GM12878 (cell line): ENCODE measurements at regions not wholly inside any gene's neighbourhood (a gene's known extent, or its start where the extent isn't known, plus 50 kb on each side); places are given as distances from the start of the nearest gene placed in this dataset.

ENCODE experiments used
- ATAC-seq: fragments of 200-7000 bp; cut with Tn5 transposase; 3 replicates; pipeline ENCODE4 v1.9.1; 2020; ENCODE audit warnings: mild to moderate bottlenecking, moderate library complexity
- BruUV-seq: library from RNA; stranded (reverse); fragments of 400-500 nt; replicated peaks from 2 replicates; lab custom pipeline; 2021; lab: Mats Ljungman, UMichigan
- CTCF ChIA-PET: fragments of 300-600 bp; sonication (Branson Sonifier 250); formaldehyde crosslinking; extraction: SDS; loops from one replicate; lab custom pipeline; 2021; ENCODE audit warnings: inconsistent platforms; lab: Yijun Ruan, JAX
- POLR2A ChIA-PET: fragments of 350-600 bp; formaldehyde crosslinking; extraction: SDS; loops from one replicate; lab custom pipeline; 2021; ENCODE audit warnings: inconsistent platforms; lab: Charles Lee
- RAD21 ChIA-PET: fragments of 300-600 bp; sonication (Branson Sonifier 250); formaldehyde crosslinking; loops from one replicate; lab custom pipeline; 2023; ENCODE audit warnings: antibody characterized with exemption; ENCODE audit not compliant: unreplicated experiment; lab: Charles Lee
- SMC1A ChIA-PET: fragments of 300-600 bp; sonication (Branson Sonifier 250); formaldehyde crosslinking; loops from one replicate; lab custom pipeline; 2023; ENCODE audit not compliant: unreplicated experiment, uncharacterized antibody; lab: Charles Lee
- DNase-seq: peaks from one replicate; pipeline ENCODE4 v3.0.0-alpha.2; 2011; ENCODE audit warnings: low read depth, low spot score
- FAIRE-seq: peaks from 3 replicates; lab custom pipeline; 2011; peaks lifted over from hg19 to GRCh38; lab: Jason Lieb, UNC
- H2AFZ ChIP-seq: 2 replicates; pipeline ENCODE4 v1.6.0; 2011; ENCODE audit warnings: low read depth, low read length, control low read depth; ENCODE audit not compliant: control insufficient read depth
- H3K27ac ChIP-seq: 2 replicates; pipeline ENCODE4 v1.5.1; 2011; ENCODE audit warnings: control low read depth; ENCODE audit not compliant: control insufficient read depth, insufficient read depth
- H3K27me3 ChIP-seq, 2 experiments: replicated peaks in 1 of 2; 2 replicates each; pipeline versions ENCODE4 v1.6.0 to v1.6.1; 2011; ENCODE audit warnings: low read length in 1 of 2; ENCODE audit not compliant: control insufficient read depth in 2 of 2, insufficient read depth in 2 of 2
- H3K36me3 ChIP-seq, 2 experiments: 2 replicates each; pipeline ENCODE4 v1.5.1; 2011; ENCODE audit warnings: low read length in 1 of 2; ENCODE audit not compliant: control insufficient read depth in 2 of 2, insufficient read depth in 2 of 2
- H3K4me1 ChIP-seq: 2 replicates; pipeline ENCODE4 v1.6.1; 2011; ENCODE audit warnings: mild to moderate bottlenecking, low read length, moderate library complexity, mixed read lengths; ENCODE audit not compliant: control insufficient read depth, insufficient read depth
- H3K4me2 ChIP-seq: 2 replicates; pipeline ENCODE4 v1.6.0; 2011; ENCODE audit warnings: control low read depth; ENCODE audit not compliant: control insufficient read depth, insufficient read depth
- H3K4me3 ChIP-seq: fragments of 200-600 bp; sonication (generic); 2 replicates; pipeline ENCODE4 v1.5.1; 2016
- H3K79me2 ChIP-seq: 2 replicates; pipeline ENCODE4 v1.6.0; 2011; ENCODE audit warnings: low read length; ENCODE audit not compliant: control insufficient read depth, insufficient read depth
- H3K9ac ChIP-seq: 2 replicates; pipeline ENCODE4 v1.8.0; 2011; ENCODE audit warnings: low read length, control low read depth, mixed read lengths; ENCODE audit not compliant: control insufficient read depth, insufficient read depth
- H3K9me3 ChIP-seq: replicated peaks from 3 replicates; pipeline ENCODE4 v1.5.1; 2011; ENCODE audit warnings: mild to moderate bottlenecking, low read length; ENCODE audit not compliant: control insufficient read depth, insufficient read depth
- H4K20me1 ChIP-seq: 2 replicates; pipeline ENCODE4 v1.6.0; 2011; ENCODE audit not compliant: control insufficient read depth, insufficient read depth
- BHLHE40 ChIP-seq, 2 experiments: fragments of 450-650 bp in 1 of 2; IDR thresholded peaks; 2 replicates each; pipeline ENCODE4 v1.6.1; 2011 to 2017; ENCODE audit warnings: low read depth in 2 of 2, borderline replicate concordance in 1 of 2, improper control_type of control experiment in 1 of 2, low read length in 1 of 2, mild to moderate bottlenecking in 1 of 2
- HDAC2 ChIP-seq: fragments of 200-600 bp; sonication (generic); IDR thresholded peaks from 2 replicates; pipeline ENCODE4 v1.6.1; 2017
- PRDM15 ChIP-seq: fragments of 450-650 bp; formaldehyde crosslinking; IDR thresholded peaks from 2 replicates; pipeline ENCODE4 v1.4.0; 2020; ENCODE audit warnings: mild to moderate bottlenecking, moderate library complexity
- SKIL ChIP-seq: fragments of 450-650 bp; IDR thresholded peaks from 2 replicates; pipeline ENCODE4 v1.6.1; 2017; ENCODE audit warnings: mild to moderate bottlenecking, low read depth, inconsistent platforms; ENCODE audit not compliant: poor library complexity, severe bottlenecking
- SPI1 ChIP-seq: IDR thresholded peaks from 2 replicates; pipeline ENCODE4 v1.6.1; 2011; ENCODE audit warnings: low read depth, mild to moderate bottlenecking, low read length, moderate library complexity, borderline replicate concordance; ENCODE audit not compliant: insufficient read depth
- STAT1 ChIP-seq: fragments of 450-650 bp; conservative IDR thresholded peaks from 2 replicates; pipeline ENCODE4 v1.6.1; 2014; ENCODE audit warnings: antibody characterized with exemption, mild to moderate bottlenecking
- TCF12 ChIP-seq: IDR thresholded peaks from 2 replicates; pipeline ENCODE4 v1.6.1; 2011; ENCODE audit warnings: low read depth, mild to moderate bottlenecking, low read length
- YY1 ChIP-seq: IDR thresholded peaks from 2 replicates; pipeline ENCODE4 v1.6.1; 2011; ENCODE audit warnings: low read depth, mild to moderate bottlenecking, low read length
- WGBS: methylation state at CpG from one replicate; pipeline ENCODE4 v1.1.6; 2016; ENCODE audit warnings: low lambda C conversion rate; ENCODE audit not compliant: insufficient replicate concordance, insufficient coverage; ENCODE audit errors: missing lambda C conversion rate; 5-methylcytosine and 5-hydroxymethylcytosine counted together
- in situ Hi-C: fragments of 300-500 bp; cut with MboI; formaldehyde crosslinking; loops from 9 replicates; pipeline ENCODE4 v1.14.3; 2018; ENCODE audit warnings: mixed read lengths
- intact Hi-C: fragments of 100-400 bp; cut with micrococcal nuclease; formaldehyde crosslinking; loops from one replicate; pipeline ENCODE4 v1.14.2; 2022; ENCODE audit not compliant: unreplicated experiment

GRCh38 chr13:105231579-105231978 is 1303.9 kb downstream of the EFNB2 start:
- TF ChIP-seq BHLHE40 (IDR thresholded peaks at IDR 0.05; ENCODE audit: borderline replicate concordance in 1 of 2, low read depth in 2 of 2, low read length in 1 of 2) (0 out of 4 replicates have a peak, but pooled peaks of 1 of the 2 experiments have one; percentile 13), HDAC2 (no peak)
- ChIA-PET CTCF (interaction anchor here (1.3 kb wide), 1 partner anchor 29 kb away, joined by 3 read pairs; no protein-coding TSS in a partner anchor), SMC1A (no interaction called here), RAD21 (no interaction called here), POLR2A (no interaction called here)
- no TSS peak for BruUV-seq
- Histone ChIP-seq H2AFZ (no peak overlapping the region), H3K4me2 (no peak overlapping the region), H3K36me3 (no peaks in the 10 kb centered on the region), H3K27me3 (no peaks in the 10 kb centered on the region), H3K9me3 (no peaks in the 10 kb centered on the region), H3K9ac (no peak overlapping the region), H3K4me1 (no peaks in the 10 kb centered on the region), H3K4me3 (no peak overlapping the region), H3K27ac (no peak overlapping the region), H4K20me1 (no peaks in the 10 kb centered on the region), H3K79me2 (no peaks in the 10 kb centered on the region)
- DNase-seq, result no peak
- peak; percentile 63 for ATAC-seq
- intact Hi-C loops (no loop called here), in situ Hi-C loops (no loop called here)
- WGBS, result 0% methylated on average over 2 of the region's 2 CpGs
- no peak for FAIRE-seq

- no peaks in the 10 kb centered on the region for H3K79me2 ChIP-seq
- no peak for FAIRE-seq
- intact Hi-C loops (no loop called here), in situ Hi-C loops (no loop called here)
- H4K20me1 ChIP-seq, result no peaks in the 10 kb centered on the region
- RAD21 ChIA-PET, result no interaction called here
- H3K9ac ChIP-seq, result no peak overlapping the region
- H3K27me3 ChIP-seq, result no peaks in the 10 kb centered on the region
- ATAC-seq, result no peak
- no peak overlapping the region for H3K4me3 ChIP-seq
- no peaks in the 10 kb centered on the region for H3K36me3 ChIP-seq
- H3K4me1 ChIP-seq, result no peaks in the 10 kb centered on the region
- SMC1A ChIA-PET, result interaction anchor here (1.5 kb wide), 1 partner anchor 44 kb away, joined by 3 read pairs; no protein-coding TSS in a partner anchor
- H3K27ac ChIP-seq, result no peak overlapping the region
- CTCF ChIA-PET, result no interaction called here
- POLR2A ChIA-PET, result no interaction called here
- no peak for TF ChIP-seq SKIL
- TF ChIP-seq YY1, result no peak
- TF ChIP-seq SPI1, result no peak
- TF ChIP-seq TCF12, result no peak
- no peak for TF ChIP-seq PRDM15 (CRISPR knock-in tag)
- no peak for TF ChIP-seq STAT1
- no peaks in the 10 kb centered on the region for H3K9me3 ChIP-seq
- DNase-seq, result no peak
- WGBS, result 3% methylated on average over 4 of the region's 4 CpGs
- no TSS peak for BruUV-seq
- H3K4me2 ChIP-seq, result no peak overlapping the region
- no peak overlapping the region for H2AFZ ChIP-seq
These were observed 1314.6 kb downstream of the EFNB2 start for GRCh38 chr13:105220881-105221280.
